DMS 273 (cell line): ENCODE measurements at regions not wholly inside any gene's neighbourhood (a gene's known extent, or its start where the extent isn't known, plus 50 kb on each side); places are given as distances from the start of the nearest gene placed in this dataset.
A peak's percentile ranks its signal among the peaks of the same experiment; 100 is the strongest.
"Not testable (repeated sequence)": the region's sequence is repeated elsewhere in the genome, so short reads cannot be mapped to it uniquely, and the experiment has no call there.

Experiments used
- DNase-seq: peaks from one replicate; lab custom pipeline; 2025; ENCODE audit not compliant: unreplicated experiment; lab: John Stamatoyannopoulos, UW

DNA sequence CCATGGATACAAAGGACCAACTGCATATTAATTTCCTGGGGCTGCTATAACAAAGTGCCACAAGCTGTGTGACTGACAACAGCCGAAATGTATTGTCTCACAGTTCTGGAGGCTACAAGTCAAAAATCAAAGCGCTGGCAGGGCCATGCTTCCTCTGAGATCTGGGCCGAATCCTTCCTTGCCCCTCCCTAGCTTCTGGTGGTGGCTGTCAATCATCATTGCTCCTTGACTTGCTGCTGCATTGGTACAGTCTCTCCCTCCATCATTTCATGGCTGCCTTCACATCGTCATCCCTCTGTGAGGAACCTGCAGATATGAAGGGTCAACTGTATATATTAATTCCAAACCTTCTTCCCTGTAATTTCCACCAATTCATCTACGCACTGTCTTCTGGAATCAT is 118.3 kb downstream of the EXOC5 start:
- DNase-seq, result no peak

DNA sequence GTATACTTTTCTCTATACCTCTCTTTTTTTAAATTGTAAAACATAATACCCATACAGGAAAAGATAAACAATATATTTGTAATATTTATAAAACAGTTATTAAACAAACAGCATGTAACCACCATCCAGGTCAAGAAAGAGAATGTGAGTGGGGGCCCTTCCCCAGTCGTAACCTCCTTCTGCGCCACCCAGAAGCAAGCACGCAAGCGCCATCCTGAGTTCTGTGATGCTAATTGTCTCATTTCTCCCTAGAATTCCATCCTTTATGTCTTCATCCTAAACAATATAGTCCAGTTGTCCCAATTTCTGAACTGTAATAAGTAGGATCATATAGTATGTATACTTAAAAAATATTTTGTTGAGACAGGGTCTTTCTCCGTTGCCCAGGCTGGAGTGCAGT is 129.5 kb downstream of the EXOC5 start:
- no peak for DNase-seq

DNA sequence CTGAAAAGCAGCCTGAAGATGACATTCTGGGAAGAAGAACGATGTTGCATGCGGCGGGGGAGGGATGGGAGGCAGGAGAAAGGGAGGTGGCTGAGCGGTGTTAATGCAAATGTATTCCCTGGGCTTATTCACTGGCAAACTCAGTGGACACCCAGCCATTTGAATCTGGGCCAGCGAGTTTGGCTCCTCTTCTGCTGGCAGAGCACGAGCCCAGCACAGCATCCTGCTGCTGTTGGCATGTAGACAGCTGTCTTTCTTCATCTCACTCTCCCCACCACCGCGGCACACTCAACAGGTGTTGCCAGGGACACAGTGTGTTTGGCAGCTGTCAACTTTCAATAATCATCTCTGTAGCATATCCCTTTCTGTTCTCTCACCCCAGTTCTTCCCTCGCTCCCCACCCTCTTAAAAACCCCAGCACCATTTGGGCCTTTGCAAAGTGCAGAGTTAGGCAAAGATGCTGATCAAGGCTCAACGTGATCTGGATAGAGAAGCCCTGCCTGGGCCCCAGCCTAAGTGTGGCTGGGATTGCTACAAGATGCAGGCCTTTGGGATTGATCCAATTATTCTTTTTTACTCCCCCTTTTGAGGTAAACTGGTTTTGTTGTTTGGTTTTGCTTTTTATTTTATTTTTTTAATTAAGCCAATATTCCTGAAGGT is 131.9 kb downstream of the EXOC5 start:
- DNase-seq, result peak; percentile 94

DNA sequence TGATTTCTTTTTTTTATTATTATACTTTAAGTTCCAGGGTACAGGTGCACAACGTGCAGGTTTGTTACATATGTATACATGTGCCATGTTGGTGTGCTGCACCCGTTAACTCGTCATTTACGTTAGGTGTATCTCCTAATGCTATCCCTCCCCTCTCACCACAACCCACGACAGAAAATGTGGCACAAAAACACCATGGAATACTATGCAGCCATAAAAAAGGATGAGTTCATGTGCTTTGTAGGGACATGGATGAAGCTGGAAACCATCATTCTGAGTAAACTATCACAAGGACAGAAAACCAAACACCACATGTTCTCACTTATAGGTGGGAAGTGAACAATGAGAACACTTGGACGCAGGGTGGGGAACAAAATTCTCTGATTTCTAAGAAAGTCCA is 140.9 kb downstream of the EXOC5 start:
- DNase-seq, result not testable (repeated sequence)

GRCh38 chr14:57122129-57122528 is 146.6 kb downstream of the EXOC5 start:
- no peak for DNase-seq

GRCh38 chr14:57112072-57112807 is 156.5 kb downstream of the EXOC5 start:
- not testable (repeated sequence) for DNase-seq

DNA sequence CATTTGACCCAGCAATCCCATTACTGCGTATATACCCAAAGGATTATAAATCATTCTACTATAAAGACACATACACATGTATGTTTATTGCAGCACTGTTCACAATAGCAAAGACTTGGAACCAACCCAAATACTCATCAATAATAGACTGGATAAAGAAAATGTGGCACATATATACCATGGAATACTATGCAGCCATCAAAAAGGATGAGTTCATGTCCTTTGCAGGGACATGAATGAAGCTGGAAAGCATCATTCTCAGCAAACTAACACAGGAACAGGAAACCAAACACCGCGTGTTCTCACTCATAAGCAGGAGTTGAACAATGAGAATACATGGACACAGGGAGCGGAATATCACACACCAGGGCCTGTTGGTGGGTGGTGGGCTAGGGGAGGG is 158.3 kb downstream of the EXOC5 start:
- DNase-seq, result not testable (repeated sequence)

DNA sequence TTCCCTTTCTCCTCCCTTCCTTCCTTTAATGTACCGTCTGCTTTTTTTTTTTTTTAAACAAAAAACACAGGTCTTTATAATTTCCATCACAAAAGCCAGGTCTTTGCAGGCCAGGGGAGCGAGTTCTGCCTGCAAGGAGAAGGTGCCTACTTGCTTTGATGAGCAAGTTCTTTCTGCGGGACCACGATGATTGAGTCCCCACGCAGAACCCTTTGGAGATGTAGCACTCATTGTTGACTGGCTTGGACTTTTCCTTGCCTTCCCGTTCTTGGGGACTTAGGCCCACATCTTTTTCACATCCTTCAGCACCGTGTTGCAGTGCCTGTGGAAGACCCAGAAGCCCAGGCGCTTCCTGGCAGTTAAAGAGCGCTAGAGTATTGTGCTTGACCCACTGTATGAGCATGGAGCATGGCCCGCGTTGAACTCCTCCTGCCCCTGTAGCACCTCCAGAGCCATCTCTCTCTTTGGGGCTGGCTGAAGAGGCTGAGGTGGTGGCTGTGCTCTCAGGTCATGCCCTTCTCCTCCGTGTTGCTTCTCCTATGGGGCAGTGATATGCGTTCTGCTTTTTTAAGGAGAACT is 177.6 kb downstream of the EXOC5 start:
- no peak for DNase-seq

DNA sequence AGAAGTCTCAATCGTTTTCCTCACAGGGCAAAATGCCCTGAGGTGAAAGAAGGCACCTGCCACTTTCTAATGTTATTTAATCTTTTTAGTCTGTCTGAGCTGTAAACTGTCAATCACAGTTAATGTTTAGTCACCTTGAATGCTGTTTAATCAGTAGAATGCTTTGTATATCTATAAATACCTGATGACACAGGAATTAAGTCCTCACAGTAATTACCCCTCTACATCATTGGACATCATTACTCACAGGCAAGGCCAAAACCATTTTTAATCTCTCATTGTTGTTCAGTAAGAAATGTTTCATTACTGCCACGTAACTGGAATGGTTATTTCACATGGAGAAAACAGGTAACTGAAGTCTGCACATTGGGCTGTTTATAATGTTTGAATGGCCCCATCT is 178.8 kb downstream of the EXOC5 start:
- DNase-seq, result peak; percentile 39

- peak; percentile 67 for DNase-seq
Measured at GRCh38 chr14:57087841-57088240, 180.9 kb downstream of the EXOC5 start.

DNA sequence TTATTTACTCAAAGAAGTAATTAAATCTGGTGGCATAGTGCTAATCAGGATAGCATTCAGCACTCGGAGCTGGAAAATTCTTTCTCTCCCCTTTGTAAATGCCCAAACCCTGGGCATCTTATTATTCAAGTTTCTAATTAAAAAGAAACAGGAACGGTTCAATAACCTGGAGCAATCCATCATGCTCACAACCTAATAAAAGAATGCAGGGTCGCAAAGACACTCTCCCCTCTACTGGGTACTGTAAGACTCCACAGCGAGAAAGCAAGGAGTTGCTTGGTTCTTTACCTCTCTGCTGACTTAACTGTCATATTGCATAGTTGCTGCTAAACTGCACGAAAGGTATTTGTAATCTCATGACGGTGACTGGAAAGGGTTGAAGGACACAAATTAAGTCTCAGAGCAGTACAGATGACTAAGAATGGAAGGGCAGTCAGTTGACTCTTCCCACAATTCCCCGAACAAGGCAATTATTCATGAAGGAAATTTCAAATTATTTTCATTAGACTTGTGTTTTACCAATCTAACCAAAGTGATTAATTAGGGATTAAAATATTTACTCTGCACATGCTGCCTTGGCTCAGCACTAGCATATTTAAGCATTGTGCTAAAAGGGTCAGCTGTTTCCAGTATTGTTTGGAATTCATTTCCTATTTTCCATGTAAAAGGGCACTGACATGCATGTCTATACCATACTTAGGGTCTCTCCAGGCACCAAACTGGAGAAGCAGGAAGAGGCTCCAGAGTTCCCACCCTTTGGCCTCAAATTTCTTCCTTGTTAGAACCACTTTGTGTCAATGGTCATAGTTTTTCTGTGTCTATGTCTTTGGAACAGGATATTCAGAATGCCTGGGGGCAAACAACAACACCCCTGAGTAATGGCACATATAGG is 182.2 kb downstream of the EXOC5 start:
- no peak for DNase-seq

- DNase-seq, result peak; percentile 56
Measured at GRCh38 chr14:57085801-57086200, 182.9 kb downstream of the EXOC5 start.

- no peak for DNase-seq
Measured at GRCh38 chr14:57085043-57085442, 183.7 kb downstream of the EXOC5 start.

DNA sequence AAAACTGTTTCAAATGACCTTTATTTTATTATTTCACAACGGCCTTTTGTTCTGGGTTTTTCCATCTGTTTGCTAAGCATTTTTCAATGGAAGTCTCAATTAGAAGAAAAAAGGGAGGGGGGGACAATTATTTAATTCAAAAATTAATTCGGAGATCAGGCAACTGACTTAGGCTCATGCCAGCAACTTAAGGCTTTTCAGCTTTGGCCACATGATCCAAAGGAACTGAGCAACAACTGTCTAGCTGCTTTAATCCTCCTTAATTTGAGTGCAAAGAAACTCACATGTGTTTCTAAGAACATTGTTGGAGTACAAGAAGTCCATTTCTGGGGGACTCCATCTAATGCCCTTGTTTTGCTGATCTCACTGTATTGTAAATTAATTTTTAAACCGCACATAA is 188.0 kb downstream of the EXOC5 start:
- DNase-seq, result no peak

- DNase-seq, result peak; percentile 7
Measured at GRCh38 chr14:57078054-57078453, 190.7 kb downstream of the EXOC5 start.

- no peak for DNase-seq
Measured at GRCh38 chr14:57073986-57074385, 194.7 kb downstream of the EXOC5 start.

GRCh38 chr14:57071639-57072038 is 197.1 kb downstream of the EXOC5 start:
- no peak for DNase-seq

DNA sequence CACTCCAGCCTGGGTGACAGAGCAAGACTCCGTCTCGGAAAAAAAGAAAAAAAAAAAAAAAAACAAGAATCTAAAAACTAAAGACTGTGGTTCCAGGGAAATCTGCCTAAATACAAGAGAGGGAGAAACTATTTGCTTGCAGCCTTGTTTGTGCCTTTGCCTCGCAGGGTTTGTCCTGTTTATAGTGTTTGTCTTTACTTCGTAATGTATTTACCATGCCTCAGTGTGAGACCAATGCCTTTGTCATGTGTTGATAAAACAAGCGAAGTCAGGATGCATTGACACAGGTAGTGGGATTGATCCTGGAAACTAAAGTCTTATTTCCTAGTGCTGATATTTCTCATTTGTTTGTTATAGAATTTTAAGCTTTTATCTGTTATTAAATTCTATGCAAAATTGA is 199.0 kb downstream of the EXOC5 start:
- no peak for DNase-seq

GRCh38 chr14:57068511-57068910 is 200.2 kb downstream of the EXOC5 start:
- DNase-seq, result no peak

DNA sequence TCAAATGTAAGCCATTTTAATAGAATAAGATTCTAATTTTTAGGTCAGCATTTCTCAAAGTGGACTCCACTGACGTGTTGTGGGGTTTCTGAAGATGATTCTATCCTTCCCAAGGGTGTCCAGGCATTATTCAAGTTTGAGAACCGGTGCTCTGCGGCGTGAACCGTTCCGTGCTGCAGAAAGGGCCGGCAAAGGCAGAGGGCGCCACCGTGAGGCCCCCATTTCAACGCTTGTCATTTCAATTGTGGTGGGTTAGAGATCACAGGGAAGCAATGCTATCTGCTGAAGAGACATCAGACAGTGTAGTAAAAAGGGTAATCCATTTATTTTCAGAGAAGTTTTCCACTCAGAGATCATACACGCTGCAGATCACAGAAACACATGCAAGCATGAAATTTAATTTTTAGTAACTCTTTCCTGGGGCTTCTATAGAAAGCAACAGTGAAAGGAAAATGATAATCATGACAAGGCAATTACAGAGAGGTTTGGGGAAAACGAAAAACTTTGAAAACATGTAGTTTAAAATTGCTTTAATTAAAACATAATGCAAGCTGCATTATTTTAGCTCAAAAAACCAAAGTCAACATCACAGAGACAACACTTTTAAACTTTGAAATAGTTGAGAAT is 201.7 kb downstream of the EXOC5 start:
- peak; percentile 45 for DNase-seq

- DNase-seq, result no peak
Measured at GRCh38 chr14:57066463-57066862, 202.2 kb downstream of the EXOC5 start.
